ENCODE measurements at regions not wholly inside any gene's neighbourhood (a gene's known extent, or its start where the extent isn't known, plus 50 kb on each side); places are given as distances from the start of the nearest gene placed in this dataset.

GRCh38 chr9:90285946-90286345 lies 356.7 kb downstream of the DIRAS2 start:
- TF ChIP-seq CTCF (optimal IDR thresholded peaks at IDR 0.05 in 1 of 3, IDR thresholded peaks at IDR 0.05 in 1 of 3, conservative IDR thresholded peaks at IDR 0.05 in 1 of 3; ENCODE audit: extremely low read depth in 1 of 3, insufficient read depth in 2 of 3, low read length in 3 of 3) = no peak
- TF ChIP-seq EZH2 (IDR thresholded peaks at IDR 0.05; ENCODE audit: low read length) = no peak

All from keratinocyte (primary cell).